ENCODE measurements at regions not wholly inside any gene's neighbourhood (a gene's known extent, or its start where the extent isn't known, plus 50 kb on each side); places are given as distances from the start of the nearest gene placed in this dataset.

DNA sequence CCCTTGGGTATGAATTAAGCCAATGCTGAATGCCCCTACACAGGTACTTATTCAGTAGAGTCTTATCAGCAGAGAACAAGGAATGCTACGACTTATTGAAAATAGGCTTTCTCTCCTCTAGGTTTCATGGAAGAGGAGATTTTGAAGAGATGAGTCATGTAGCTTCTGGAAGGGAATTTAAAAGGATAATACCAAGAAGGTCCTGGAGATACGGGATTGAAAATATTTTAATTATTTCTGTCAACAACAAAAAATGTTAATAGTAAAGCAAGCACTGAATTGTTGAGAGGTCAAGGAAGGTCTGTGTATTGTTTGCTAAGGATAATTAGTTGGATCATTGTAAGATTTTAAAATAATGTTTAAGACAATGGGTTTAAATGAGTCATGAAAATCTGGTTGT, 293.0 kb upstream of the SPHKAP start:
- Histone ChIP-seq H2AFZ (ENCODE audit: low read length) (no peak overlapping the region), H3K79me2 (ENCODE audit: low read length) (no peaks in the 10 kb centered on the region), H3K9me2 (replicated peaks; ENCODE audit: insufficient read depth, low read length) (no peaks in the 10 kb centered on the region), H3K27ac (ENCODE audit: low read length) (no peak overlapping the region), H3K9me3 (ENCODE audit: low read length) (no peaks in the 10 kb centered on the region), H3K4me2 (ENCODE audit: low read depth, low read length, poor library complexity, severe bottlenecking) (no peak overlapping the region), H3K4me1 (ENCODE audit: low read length) (peaks cover 8% of the 10 kb centered on the region), H3K36me3 (ENCODE audit: insufficient read depth, low read length) (no peaks in the 10 kb centered on the region), H3K4me3 (ENCODE audit: low read length) (no peak overlapping the region), H3K27me3 (ENCODE audit: low read length) (no peaks in the 10 kb centered on the region), H4K20me1 (ENCODE audit: insufficient read depth, low read depth, low read length) (no peaks in the 10 kb centered on the region), H3K9ac (ENCODE audit: low read length) (no peak overlapping the region)
- no peak for DNase-seq

DNA sequence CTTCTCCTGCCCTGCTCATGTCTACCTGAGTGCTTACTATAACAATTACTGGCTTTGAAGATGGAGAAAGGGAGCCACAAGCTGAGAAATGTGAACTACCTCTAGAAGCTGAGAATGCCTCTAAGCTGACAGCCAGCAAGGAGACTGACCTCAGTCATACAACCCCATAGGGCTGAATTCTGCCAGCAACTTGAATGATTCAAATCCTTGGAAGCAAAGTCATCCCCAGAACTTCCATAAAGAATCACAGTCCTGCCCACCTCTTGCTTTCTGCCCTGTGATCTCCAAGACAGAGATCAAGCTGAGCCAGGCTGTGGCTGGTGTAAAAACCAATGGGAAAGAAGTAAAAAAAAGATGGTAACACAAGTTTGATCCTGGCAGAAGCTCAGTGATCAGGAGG, 288.2 kb upstream of the SPHKAP start:
- Histone ChIP-seq H3K9me3 (ENCODE audit: low read length) (no peaks in the 10 kb centered on the region), H3K4me2 (ENCODE audit: low read depth, low read length, poor library complexity, severe bottlenecking) (no peak overlapping the region), H3K9ac (ENCODE audit: low read length) (no peak overlapping the region), H3K27ac (ENCODE audit: low read length) (no peak overlapping the region), H3K79me2 (ENCODE audit: low read length) (no peaks in the 10 kb centered on the region), H3K9me2 (replicated peaks; ENCODE audit: insufficient read depth, low read length) (no peaks in the 10 kb centered on the region), H4K20me1 (ENCODE audit: insufficient read depth, low read depth, low read length) (no peaks in the 10 kb centered on the region), H2AFZ (ENCODE audit: low read length) (no peak overlapping the region), H3K4me3 (ENCODE audit: low read length) (no peak overlapping the region), H3K27me3 (ENCODE audit: low read length) (no peaks in the 10 kb centered on the region), H3K36me3 (ENCODE audit: insufficient read depth, low read length) (no peaks in the 10 kb centered on the region), H3K4me1 (ENCODE audit: low read length) (peaks cover 23% of the 10 kb centered on the region)
- DNase-seq = peak; percentile 20

DNA sequence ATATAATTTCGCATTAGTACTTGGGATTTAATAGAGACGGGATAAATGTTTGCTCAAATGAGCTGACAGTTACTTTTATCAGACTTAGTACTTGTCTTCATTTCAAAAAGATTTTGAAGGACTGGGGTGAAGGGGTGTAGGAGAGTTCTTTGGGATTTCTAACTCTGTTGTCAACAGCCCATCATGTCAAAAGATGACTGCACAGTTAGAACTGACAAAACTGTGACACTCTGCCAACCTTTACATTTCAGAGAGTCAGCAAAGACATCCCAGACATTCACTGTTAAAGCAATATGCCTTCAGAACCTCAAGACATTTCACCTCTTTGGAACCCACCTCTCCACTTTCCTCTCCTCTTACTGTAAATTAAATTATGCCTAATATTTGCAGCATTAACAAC, 285.4 kb upstream of the SPHKAP start:
- no peaks in the 10 kb centered on the region for H3K9me3 ChIP-seq (ENCODE audit: low read length)
- H3K27me3 ChIP-seq (ENCODE audit: low read length) = no peaks in the 10 kb centered on the region
- H3K79me2 ChIP-seq (ENCODE audit: low read length) = no peaks in the 10 kb centered on the region
- no peaks in the 10 kb centered on the region for H3K36me3 ChIP-seq (ENCODE audit: insufficient read depth, low read length)
- no peak overlapping the region for H3K4me3 ChIP-seq (ENCODE audit: low read length)
- no peak overlapping the region for H2AFZ ChIP-seq (ENCODE audit: low read length)
- no peak for DNase-seq
- peaks cover 16% of the 10 kb centered on the region for H3K4me1 ChIP-seq (ENCODE audit: low read length)
- no peak overlapping the region for H3K27ac ChIP-seq (ENCODE audit: low read length)
- H4K20me1 ChIP-seq (ENCODE audit: insufficient read depth, low read depth, low read length) = no peaks in the 10 kb centered on the region
- no peak overlapping the region for H3K4me2 ChIP-seq (ENCODE audit: low read depth, low read length, poor library complexity, severe bottlenecking)
- no peaks in the 10 kb centered on the region for H3K9me2 ChIP-seq (replicated peaks; ENCODE audit: insufficient read depth, low read length)
- H3K9ac ChIP-seq (ENCODE audit: low read length) = no peak overlapping the region

DNA sequence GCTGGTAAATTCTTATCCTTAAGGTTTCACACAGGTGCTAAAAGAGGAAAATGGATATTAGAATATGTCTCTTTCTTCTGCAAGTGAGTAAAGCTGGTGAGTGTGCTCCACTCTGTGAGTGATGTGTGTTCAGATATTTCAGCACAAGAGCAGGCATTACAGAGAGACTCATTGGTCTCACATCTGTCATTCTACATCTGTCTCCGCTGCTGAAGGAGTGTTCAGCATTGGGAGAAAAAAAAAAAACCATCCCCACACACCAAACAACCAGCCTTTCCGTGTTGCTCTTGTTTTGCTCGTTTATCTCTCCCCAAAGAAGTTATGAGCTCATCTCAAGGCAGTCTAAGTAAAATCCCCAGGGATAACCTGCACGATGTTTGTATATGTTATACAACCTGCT, 283.9 kb upstream of the SPHKAP start:
- Histone ChIP-seq H3K4me3 (ENCODE audit: low read length) (no peak overlapping the region), H3K79me2 (ENCODE audit: low read length) (no peaks in the 10 kb centered on the region), H4K20me1 (ENCODE audit: insufficient read depth, low read depth, low read length) (no peaks in the 10 kb centered on the region), H3K27me3 (ENCODE audit: low read length) (no peaks in the 10 kb centered on the region), H3K36me3 (ENCODE audit: insufficient read depth, low read length) (no peaks in the 10 kb centered on the region), H3K9ac (ENCODE audit: low read length) (no peak overlapping the region), H3K4me2 (ENCODE audit: low read depth, low read length, poor library complexity, severe bottlenecking) (no peak overlapping the region), H3K9me2 (replicated peaks; ENCODE audit: insufficient read depth, low read length) (no peaks in the 10 kb centered on the region), H3K27ac (ENCODE audit: low read length) (no peak overlapping the region), H2AFZ (ENCODE audit: low read length) (no peak overlapping the region), H3K4me1 (ENCODE audit: low read length) (peaks cover 16% of the 10 kb centered on the region), H3K9me3 (ENCODE audit: low read length) (no peaks in the 10 kb centered on the region)
- no peak for DNase-seq

DNA sequence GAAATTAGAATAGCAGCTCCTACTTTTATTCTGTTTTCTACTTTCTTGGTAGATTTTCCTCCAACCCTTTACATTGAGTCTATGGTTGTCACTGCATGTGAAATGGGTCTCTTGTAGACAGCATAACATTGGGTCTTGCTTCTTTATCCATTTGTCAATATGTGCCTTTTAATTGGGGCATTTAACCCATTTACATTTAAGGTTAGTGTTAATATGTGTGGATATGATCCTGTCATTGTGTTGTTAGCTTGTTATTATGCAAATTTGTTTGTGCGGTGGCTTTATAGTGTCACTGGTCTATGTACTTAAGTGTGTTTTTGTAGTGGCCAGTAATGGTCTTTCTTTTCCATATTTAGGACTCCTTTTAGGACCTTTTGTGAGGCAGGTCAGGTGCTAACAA, 276.9 kb upstream of the SPHKAP start:
- Histone ChIP-seq H3K9me3 (ENCODE audit: low read length) (peaks cover 16% of the 10 kb centered on the region), H3K4me1 (ENCODE audit: low read length) (no peaks in the 10 kb centered on the region), H3K79me2 (ENCODE audit: low read length) (no peaks in the 10 kb centered on the region), H3K4me2 (ENCODE audit: low read depth, low read length, poor library complexity, severe bottlenecking) (no peak overlapping the region), H3K9me2 (replicated peaks; ENCODE audit: insufficient read depth, low read length) (no peaks in the 10 kb centered on the region), H2AFZ (ENCODE audit: low read length) (no peak overlapping the region), H4K20me1 (ENCODE audit: insufficient read depth, low read depth, low read length) (no peaks in the 10 kb centered on the region), H3K27me3 (ENCODE audit: low read length) (no peaks in the 10 kb centered on the region), H3K36me3 (ENCODE audit: insufficient read depth, low read length) (no peaks in the 10 kb centered on the region; the same call in 1 of the 2 replicates), H3K4me3 (ENCODE audit: low read length) (no peak overlapping the region), H3K9ac (ENCODE audit: low read length) (no peak overlapping the region), H3K27ac (ENCODE audit: low read length) (no peak overlapping the region)
- DNase-seq = no peak

DNA sequence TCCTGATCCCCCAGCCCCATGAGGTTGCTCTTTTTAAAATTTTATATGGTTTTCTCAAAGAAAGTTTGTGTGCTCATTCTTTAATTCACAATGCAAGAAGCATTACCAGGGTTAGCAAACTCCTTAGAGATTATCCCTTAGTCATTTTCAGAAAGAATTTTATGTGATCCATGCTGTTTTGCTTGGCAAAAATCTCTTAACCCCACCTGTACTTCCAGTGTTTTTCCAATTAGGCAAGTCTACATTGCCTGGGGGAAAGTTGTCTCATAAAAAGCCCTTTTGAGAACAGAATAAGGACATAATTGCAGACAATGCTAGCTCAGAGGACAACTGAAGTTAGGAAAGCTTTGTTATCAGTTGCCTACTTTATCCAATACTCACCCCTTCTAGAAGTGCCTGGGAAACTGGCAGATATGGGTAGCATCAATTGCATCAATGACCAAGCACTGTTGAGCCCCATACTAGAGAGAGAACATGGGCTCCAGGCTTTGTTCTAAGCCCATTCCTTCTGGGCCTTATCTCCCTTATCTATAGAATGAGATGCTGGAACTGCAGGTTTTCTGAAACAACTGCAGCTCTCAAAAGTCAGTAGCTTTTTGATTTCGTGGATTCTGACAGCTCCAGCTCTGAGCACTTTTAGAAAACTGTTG, 265.9 kb upstream of the SPHKAP start:
- Histone ChIP-seq H3K79me2 (ENCODE audit: low read length) (no peaks in the 10 kb centered on the region), H3K27ac (ENCODE audit: low read length) (no peak overlapping the region), H3K4me3 (ENCODE audit: low read length) (no peak overlapping the region), H3K36me3 (ENCODE audit: insufficient read depth, low read length) (no peaks in the 10 kb centered on the region; the same call in 1 of the 2 replicates), H2AFZ (ENCODE audit: low read length) (peak overlapping the region; percentile 63; the same call in 1 of the 2 replicates), H3K27me3 (ENCODE audit: low read length) (no peaks in the 10 kb centered on the region), H3K9ac (ENCODE audit: low read length) (0 out of 2 replicates have a peak overlapping the region, but pooled peaks have one; percentile 26), H3K4me1 (ENCODE audit: low read length) (peaks cover 22% of the 10 kb centered on the region), H3K9me3 (ENCODE audit: low read length) (no peaks in the 10 kb centered on the region), H3K4me2 (ENCODE audit: low read depth, low read length, poor library complexity, severe bottlenecking) (peak overlapping the region; percentile 33), H4K20me1 (ENCODE audit: insufficient read depth, low read depth, low read length) (no peaks in the 10 kb centered on the region), H3K9me2 (replicated peaks; ENCODE audit: insufficient read depth, low read length) (no peaks in the 10 kb centered on the region)
- no peak for DNase-seq

DNA sequence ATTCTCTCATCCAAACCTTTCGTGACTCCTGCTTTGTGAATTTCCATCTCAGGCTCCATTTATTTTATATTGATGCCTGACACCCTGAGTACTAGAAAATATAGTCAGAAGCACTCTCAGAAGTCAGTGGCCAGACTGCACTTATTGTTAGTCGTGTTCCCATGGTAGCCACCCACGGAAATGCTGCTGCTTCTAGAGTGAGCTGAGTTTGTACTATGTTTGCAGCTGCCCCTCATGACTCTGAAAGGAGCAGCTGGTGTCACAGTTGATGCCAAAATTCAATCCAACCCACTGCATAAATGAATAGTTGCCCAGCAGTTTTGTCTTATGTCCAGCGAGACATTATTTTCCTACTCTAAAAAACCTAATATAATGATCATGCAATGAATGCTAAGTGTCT, 265.2 kb upstream of the SPHKAP start:
- no peak overlapping the region for H3K4me3 ChIP-seq (ENCODE audit: low read length)
- no peaks in the 10 kb centered on the region for H3K79me2 ChIP-seq (ENCODE audit: low read length)
- H3K9ac ChIP-seq (ENCODE audit: low read length) = peak overlapping the region; percentile 26; the same call in 1 of the 2 replicates
- peaks cover 22% of the 10 kb centered on the region for H3K4me1 ChIP-seq (ENCODE audit: low read length)
- no peaks in the 10 kb centered on the region for H3K9me3 ChIP-seq (ENCODE audit: low read length)
- H3K36me3 ChIP-seq (ENCODE audit: insufficient read depth, low read length) = no peaks in the 10 kb centered on the region; the same call in 1 of the 2 replicates
- H3K27me3 ChIP-seq (ENCODE audit: low read length) = no peaks in the 10 kb centered on the region
- no peaks in the 10 kb centered on the region for H3K9me2 ChIP-seq (replicated peaks; ENCODE audit: insufficient read depth, low read length)
- peak overlapping the region; percentile 33 for H3K4me2 ChIP-seq (ENCODE audit: low read depth, low read length, poor library complexity, severe bottlenecking)
- no peak overlapping the region for H3K27ac ChIP-seq (ENCODE audit: low read length)
- peak overlapping the region; percentile 63; the same call in 1 of the 2 replicates for H2AFZ ChIP-seq (ENCODE audit: low read length)
- peak; percentile 56 for DNase-seq
- no peaks in the 10 kb centered on the region for H4K20me1 ChIP-seq (ENCODE audit: insufficient read depth, low read depth, low read length)

DNA sequence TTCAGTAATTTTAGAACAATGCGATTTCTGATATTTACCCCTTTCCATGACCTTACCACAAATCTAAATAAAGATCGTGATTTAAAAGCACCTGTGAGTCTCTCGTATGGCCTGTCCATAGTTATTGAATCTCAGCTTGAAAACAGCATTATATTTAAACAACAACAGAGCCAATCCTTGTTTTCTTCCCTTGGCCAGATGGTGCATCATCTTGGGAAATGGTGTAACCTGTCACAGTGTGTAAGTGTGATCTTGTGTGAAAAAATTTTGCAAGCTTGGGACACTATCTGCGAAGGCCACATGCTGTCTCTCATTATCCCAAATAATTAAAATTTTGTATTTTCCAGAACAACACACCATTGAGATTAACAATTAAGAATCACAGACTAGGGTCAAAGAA, 262.7 kb upstream of the SPHKAP start:
- no peak for DNase-seq
- Histone ChIP-seq H3K9me2 (replicated peaks; ENCODE audit: insufficient read depth, low read length) (no peaks in the 10 kb centered on the region), H3K4me3 (ENCODE audit: low read length) (no peak overlapping the region), H3K27ac (ENCODE audit: low read length) (no peak overlapping the region), H3K27me3 (ENCODE audit: low read length) (no peaks in the 10 kb centered on the region), H3K4me1 (ENCODE audit: low read length) (peaks cover 22% of the 10 kb centered on the region), H2AFZ (ENCODE audit: low read length) (no peak overlapping the region), H4K20me1 (ENCODE audit: insufficient read depth, low read depth, low read length) (no peaks in the 10 kb centered on the region), H3K36me3 (ENCODE audit: insufficient read depth, low read length) (no peaks in the 10 kb centered on the region; the same call in 1 of the 2 replicates), H3K4me2 (ENCODE audit: low read depth, low read length, poor library complexity, severe bottlenecking) (no peak overlapping the region), H3K9ac (ENCODE audit: low read length) (no peak overlapping the region), H3K9me3 (ENCODE audit: low read length) (no peaks in the 10 kb centered on the region), H3K79me2 (ENCODE audit: low read length) (no peaks in the 10 kb centered on the region)

Measured in Karpas-422 (cell line).